Right ventricle myocardium inferior (tissue), 1 donor: ENCODE measurements at regions not wholly inside any gene's neighbourhood (a gene's known extent, or its start where the extent isn't known, plus 50 kb on each side); places are given as distances from the start of the nearest gene placed in this dataset.
"Not testable (repeated sequence)": the region's sequence is repeated elsewhere in the genome, so short reads cannot be mapped to it uniquely, and the experiment has no call there.

Source experiments
- ATAC-seq: fragments of 200-7000 bp; cut with Tn5 transposase; one replicate; pipeline ENCODE4 v1.9.1; 2020; ENCODE audit warnings: mild to moderate bottlenecking, moderate library complexity
- DNase-seq: peaks from one replicate; pipeline ENCODE4 v3.0.0; 2021; ENCODE audit errors: missing footprints
- intact Hi-C: fragments of 100-400 bp; cut with DNase I; formaldehyde crosslinking; loops from one replicate; pipeline ENCODE4 v1.11.0; 2022
- donor health status: DM: no; HTN: yes; CAD: no; lungs with severe emphysema.

- intact Hi-C loops = no loop called here
- ATAC-seq (no peak), DNase-seq (no peak)
Observed at GRCh38 chr4:15318621-15319348, 109.0 kb upstream of the C1QTNF7 start.

DNA sequence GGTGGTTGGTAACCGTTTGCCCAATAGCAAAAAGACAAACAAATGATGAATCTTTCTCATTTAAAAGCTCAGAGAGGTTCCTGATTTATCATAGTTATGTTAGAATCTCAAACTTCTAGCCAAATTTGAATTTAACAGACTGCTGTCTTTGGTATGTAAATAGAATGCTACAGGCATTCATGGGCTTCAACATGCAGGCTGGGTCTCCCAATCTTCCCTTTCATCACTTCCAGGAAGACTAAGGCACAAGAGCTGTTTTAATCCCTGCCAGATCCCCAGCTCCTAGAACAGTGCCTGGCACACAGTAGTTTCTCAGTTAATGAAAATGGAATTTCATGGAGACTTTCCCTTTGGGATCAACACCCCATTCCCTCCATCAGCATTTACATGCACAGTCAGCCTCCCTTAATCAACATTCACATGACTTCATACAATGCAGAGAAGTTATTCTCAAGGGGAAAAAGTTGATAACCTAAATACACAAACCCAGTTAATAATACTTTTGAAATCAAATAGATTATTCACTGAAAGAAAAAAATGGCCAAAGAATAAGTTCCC is 107.6 kb upstream of the C1QTNF7 start:
- DNase-seq (no peak), ATAC-seq (no peak)
- intact Hi-C loops = no loop called here

DNA sequence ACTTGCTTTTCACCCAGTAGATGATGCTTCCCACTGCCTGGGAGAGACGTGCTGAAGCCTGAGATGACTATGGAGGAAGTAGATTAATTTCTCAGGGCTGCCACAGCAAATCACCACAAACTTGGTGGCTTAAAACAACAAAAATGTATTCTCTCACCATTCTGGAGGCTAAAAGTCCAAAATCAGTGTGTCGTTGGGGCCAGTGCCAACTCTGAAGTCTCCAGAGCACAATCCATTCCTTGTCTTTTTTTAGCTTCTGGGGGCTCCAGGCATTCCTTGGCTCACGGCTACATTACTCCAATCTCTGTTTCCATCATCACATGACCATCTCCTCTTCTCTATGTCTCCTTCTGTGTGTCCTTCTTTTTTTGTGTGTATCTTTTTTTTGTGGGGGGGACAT is 105.8 kb upstream of the C1QTNF7 start:
- no peak for DNase-seq
- intact Hi-C loops = no loop called here
- ATAC-seq = no peak

GRCh38 chr4:15325987-15326386 is 101.8 kb upstream of the C1QTNF7 start:
- intact Hi-C loops = no loop called here
- no peak for ATAC-seq
- no peak for DNase-seq

- ATAC-seq = peak; percentile 44
- no peak for DNase-seq
- intact Hi-C loops = no loop called here
Observed at GRCh38 chr4:15327311-15328298, 100.2 kb upstream of the C1QTNF7 start.

- ATAC-seq (no peak), DNase-seq (no peak)
- intact Hi-C loops = no loop called here
Observed at GRCh38 chr4:15331930-15332329, 95.9 kb upstream of the C1QTNF7 start.

DNA sequence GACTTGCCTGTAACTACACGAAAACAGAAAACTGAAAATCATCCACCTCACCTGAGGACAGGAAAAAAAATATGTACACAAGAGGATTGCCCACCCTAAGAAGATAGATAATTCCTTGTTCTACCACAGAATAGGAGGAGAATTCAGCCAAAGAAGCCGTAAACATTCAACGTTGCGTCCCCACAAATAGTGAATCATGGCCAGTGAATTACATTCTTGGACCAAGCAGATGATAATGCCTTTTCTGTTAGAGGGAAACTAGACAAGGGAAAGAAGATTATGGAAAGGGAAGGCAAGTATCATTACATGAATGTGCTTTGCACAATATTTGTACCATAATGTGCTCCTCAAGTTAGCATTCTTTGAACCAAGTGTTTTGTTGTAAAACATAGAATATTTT is 95.5 kb upstream of the C1QTNF7 start:
- intact Hi-C loops = no loop called here
- ATAC-seq (no peak), DNase-seq (no peak)

DNA sequence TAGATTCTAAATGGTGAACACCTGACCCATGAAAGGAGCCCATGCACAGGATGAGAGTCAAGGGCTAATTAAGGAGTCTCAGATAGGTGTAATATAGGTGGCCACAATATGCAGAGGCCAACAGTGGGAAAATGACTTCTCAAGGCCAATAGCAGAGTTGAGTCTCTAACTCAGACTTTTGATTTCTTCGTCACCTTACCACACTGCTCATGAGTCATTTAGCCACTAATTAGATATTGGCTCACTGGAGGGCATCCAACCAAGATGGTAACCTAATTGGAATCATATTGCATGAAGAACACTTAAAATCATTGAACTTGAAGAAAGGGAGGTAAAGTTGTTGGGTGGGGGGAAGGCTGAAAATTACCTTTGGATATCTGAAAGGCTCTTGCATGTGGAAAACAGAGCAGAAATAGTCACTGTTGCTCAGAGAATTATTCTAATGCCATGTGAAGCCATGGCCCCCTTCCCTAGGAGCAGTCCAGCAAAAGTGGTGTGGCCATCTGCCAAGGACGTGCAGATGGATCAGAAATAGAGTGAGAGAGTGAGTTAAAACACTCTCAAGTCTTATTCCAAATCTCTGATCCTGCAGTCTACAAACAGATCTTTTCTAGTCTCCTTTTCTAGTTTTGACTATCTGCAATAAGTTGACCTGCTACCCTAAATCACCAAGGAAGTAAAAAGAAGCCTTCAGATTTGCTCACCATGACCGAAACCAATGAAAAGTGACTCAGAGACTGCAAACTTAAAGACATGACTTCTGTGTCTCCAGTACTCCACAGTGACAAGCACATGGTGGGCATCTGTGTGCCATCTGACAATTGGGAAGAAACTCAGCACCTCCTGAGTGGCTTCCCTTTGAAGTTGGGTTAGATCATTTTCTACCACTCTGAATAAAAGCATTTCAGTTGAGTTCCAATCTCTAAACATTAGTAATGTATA is 93.9 kb upstream of the C1QTNF7 start:
- no peak for DNase-seq
- no peak for ATAC-seq
- intact Hi-C loops = no loop called here

DNA sequence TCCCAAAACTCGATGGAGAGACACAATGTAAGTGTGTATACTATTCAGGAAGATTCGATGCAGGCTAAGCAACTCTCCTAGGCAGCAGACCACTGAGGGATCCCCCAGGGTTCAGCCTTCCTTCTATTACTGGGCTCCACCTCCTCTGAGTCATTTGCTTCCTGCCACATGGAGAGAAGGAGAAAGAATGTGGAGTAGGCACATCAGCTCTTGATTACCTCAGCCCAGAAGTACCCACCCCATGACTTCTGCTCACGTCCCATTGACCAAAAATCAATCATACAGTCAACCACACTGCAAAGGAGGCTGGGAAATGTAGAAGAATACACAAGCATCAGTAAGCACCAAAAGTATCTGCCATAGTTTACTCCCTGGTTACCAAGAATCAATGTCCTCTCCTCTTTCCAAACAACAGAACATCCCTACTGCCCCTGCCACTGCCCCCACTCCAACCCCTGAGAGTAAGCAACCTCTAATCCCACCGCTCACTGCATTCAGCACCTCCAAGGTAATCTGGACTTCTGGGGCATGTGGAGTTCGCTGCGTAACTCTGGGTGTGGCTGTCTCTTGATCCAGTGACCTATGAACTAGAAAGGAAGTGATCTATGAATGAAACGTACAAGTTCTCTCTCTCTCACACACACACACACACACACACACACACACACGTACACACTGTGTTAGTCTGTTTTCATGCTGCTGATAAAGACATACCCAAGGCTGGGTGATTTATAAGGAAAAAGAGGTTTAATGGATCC is 91.2 kb upstream of the C1QTNF7 start:
- intact Hi-C loops = no loop called here
- DNase-seq = no peak
- ATAC-seq = no peak

DNA sequence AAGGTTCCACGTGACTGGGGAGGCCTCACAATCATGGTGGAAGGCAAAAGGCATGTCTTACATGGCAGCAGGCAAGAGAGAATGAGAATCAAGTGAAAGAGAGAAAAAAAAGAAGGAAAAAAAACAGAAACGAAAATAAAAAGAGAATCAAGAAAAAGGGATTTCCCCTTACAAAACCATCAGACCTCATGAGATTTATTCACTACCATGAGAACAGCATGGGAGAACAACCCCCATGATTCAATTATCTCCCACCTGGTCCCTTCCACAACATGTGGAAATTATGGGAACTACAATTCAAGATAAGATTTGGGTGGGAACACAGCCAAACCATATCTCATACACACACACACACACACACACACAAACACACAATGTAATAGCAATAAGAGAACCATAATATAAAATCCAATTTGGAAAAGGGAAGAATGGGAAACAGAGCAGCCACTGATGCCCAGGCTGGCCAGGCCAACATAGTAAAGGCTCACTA is 90.6 kb upstream of the C1QTNF7 start:
- intact Hi-C loops, ATAC-seq, DNase-seq: not testable (repeated sequence)

DNA sequence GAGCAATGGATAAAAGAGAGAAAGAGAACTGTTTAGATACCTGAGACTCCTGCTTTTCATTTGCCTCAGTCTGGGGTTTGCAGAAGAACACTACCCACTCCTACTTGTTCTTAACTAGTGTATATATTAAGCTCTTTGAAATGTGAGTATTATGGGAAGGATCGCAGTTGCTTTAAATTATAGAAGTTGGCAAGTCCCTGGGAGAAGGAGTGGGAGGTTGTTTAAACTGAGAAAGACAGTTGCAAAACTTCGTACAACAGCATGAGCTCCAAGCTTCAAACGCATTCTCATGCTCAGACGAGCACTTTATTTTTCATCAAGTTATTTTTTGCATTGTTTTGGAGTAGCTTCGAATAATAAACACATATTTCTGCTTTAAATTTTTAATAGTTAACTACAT is 88.1 kb upstream of the C1QTNF7 start:
- ATAC-seq = no peak
- DNase-seq = no peak
- intact Hi-C loops = no loop called here

DNA sequence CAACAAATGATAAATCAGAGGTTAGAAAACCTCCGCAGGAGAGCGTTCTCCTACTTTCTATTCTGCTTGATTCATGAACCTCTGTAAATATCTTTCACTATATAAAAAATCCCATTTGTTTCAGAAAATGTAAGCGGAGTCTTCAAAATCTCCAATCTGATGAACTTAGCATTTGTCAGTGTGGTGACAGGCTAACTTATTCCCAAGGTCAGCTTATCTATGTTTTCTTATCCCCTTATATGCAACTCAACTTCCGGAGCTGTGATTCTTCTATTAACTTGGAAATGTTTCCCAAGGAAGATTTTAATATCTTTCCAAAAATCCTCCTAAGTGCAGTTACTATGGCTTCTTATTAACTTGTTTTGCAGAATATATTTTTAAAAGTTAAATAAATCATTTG is 87.5 kb upstream of the C1QTNF7 start:
- DNase-seq (no peak), ATAC-seq (no peak)
- intact Hi-C loops = no loop called here

DNA sequence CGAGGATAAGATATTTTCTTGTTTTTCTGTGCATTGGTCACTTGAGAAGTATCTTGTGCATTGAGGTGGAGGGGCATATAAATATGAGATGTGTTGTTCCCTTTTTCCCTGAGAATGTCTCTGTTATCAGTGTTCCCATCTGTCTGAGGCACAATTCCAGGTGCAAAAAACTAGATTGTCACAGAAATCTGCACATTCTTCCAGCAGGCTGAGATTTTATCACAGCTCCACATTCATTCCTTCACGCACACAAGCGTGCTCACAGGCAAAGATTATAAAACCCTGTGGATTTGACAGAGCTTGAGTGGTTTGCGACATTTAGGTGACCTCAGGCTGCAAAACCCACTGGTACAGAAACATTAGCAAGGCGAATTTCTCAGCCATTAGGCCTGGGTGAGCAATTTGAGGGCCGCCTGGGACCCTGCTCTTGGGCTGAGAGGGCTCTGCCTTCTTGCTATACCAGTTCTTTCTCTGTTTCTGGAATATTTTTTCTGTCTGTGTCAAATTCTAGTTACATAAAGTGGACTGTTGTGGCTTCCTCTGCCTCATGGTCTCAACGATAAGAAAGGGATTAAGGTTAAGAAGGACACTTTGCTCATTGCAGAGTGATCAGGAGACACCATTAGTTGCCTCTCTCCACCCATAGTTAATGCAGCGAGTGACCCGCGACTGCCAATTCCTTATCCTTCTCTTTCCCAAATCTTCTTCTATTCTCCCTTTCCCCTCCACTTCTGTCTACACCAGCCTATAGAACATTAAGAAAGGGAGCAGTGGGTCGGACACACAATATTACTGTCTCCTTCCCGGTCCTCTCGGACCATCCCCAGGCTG is 86.7 kb upstream of the C1QTNF7 start:
- no peak for DNase-seq
- ATAC-seq = peak; percentile 16
- intact Hi-C loops = no loop called here

DNA sequence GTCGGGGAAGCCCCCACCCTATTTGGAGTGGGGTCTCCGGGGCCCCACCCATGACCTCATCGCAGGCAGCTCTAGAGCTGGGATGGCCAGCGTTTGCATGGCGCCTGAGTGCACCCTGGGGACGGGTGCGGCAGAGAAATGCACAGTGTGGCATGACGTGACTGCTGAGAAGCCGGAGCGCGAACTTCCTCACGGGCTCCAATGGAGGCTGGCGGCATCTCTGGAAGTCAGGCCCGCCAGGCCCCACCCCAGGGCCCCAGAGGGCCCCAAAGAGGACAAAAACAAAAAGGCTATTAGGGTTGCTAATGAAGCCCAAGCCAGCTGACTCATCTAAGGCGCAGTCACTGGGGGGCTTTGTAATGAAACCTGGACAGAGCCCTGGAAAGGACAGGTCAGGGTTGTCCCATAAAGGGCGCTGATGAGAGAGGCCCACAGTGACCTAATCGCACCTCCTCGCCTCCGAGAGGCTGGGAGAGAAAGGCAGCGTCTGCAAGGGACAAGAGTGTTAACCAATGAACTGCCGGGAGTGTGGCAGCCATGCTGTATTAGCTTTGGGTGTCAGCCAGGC is 86.0 kb upstream of the C1QTNF7 start:
- peak; percentile 68 for ATAC-seq
- peak; percentile 65 for DNase-seq
- intact Hi-C loops = no loop called here

GRCh38 chr4:15343000-15343399 is 84.8 kb upstream of the C1QTNF7 start:
- intact Hi-C loops = no loop called here

DNA sequence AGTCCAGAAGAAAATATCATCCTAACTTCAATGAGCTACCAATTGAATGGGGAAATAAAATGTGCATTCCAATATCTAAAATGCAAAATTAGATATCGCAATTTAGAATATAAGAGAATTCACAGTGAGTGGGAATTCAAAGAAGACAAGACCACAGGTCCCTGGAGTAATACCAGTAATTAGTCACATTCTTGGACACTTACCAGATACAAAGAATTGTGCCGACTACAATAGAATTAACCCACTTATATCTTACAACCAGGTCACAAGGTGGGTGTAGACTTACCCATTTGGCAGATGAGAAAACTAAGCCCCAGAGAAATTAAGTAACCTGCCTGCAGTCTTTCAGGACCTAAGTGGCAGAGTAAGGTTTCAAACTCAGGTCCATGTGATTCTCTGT is 84.3 kb upstream of the C1QTNF7 start:
- ATAC-seq (no peak), DNase-seq (no peak)
- intact Hi-C loops = no loop called here

More at GRCh38 chr4:15343000-15343399, 84.8 kb upstream of the C1QTNF7 start:
- DNase-seq (no peak), ATAC-seq (no peak)

GRCh38 chr4:15344041-15344440 is 83.8 kb upstream of the C1QTNF7 start:
- intact Hi-C loops = no loop called here
- ATAC-seq (no peak), DNase-seq (no peak)
